Tibial nerve (tissue), 3 donors: ENCODE measurements at regions not wholly inside any gene's neighbourhood (a gene's known extent, or its start where the extent isn't known, plus 50 kb on each side); places are given as distances from the start of the nearest gene placed in this dataset.

Experiments
- CTCF ChIP-seq, 5 experiments: fragments of 200-600 bp in 3 of 5; fragments of 450-650 bp in 2 of 5; sonication (generic) in 3 of 5; IDR thresholded peaks; one replicate each; pipeline ENCODE4 v1.5.1; 2016 to 2019; ENCODE audit warnings: antibody characterized with exemption in 5 of 5, mild to moderate bottlenecking in 3 of 5, moderate library complexity in 2 of 5
- POLR2A ChIP-seq, 2 donors: fragments of 450-650 bp; IDR thresholded peaks; one replicate each; pipeline ENCODE4 v1.6.1; 2017; ENCODE audit warnings: antibody characterized with exemption in 2 of 2, mild to moderate bottlenecking in 2 of 2, moderate library complexity in 2 of 2

GRCh38 chr5:98721231-98721928 is 52.1 kb upstream of the RGMB start:
- TF ChIP-seq POLR2A (IDR thresholded peaks at IDR 0.05) = no peak
- TF ChIP-seq CTCF (IDR thresholded peaks at IDR 0.05) = no peak
